ENCODE measurements at regions not wholly inside any gene's neighbourhood (a gene's known extent, or its start where the extent isn't known, plus 50 kb on each side); places are given as distances from the start of the nearest gene placed in this dataset.

DNA sequence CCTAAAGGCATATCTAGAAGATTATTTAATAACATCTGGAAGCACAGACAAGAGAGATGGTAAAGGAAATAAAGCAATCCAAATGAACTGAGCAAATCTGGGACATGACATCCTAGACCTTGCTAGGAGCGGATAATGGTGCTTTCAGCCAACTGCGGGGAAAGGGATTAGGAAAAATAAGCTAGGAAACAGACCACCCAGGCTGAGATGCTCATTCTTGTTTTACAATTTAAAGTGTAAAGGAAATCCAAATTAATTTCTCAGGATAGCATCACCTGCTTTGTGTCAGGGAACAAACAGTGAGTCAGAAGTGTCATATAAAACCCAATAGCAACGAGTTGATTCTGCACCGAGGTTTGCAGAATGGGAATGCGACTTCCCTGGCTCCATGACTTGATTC, 112.5 kb upstream of the CXCR4 start (continued):
- TF ChIP-seq, protein P1, sequence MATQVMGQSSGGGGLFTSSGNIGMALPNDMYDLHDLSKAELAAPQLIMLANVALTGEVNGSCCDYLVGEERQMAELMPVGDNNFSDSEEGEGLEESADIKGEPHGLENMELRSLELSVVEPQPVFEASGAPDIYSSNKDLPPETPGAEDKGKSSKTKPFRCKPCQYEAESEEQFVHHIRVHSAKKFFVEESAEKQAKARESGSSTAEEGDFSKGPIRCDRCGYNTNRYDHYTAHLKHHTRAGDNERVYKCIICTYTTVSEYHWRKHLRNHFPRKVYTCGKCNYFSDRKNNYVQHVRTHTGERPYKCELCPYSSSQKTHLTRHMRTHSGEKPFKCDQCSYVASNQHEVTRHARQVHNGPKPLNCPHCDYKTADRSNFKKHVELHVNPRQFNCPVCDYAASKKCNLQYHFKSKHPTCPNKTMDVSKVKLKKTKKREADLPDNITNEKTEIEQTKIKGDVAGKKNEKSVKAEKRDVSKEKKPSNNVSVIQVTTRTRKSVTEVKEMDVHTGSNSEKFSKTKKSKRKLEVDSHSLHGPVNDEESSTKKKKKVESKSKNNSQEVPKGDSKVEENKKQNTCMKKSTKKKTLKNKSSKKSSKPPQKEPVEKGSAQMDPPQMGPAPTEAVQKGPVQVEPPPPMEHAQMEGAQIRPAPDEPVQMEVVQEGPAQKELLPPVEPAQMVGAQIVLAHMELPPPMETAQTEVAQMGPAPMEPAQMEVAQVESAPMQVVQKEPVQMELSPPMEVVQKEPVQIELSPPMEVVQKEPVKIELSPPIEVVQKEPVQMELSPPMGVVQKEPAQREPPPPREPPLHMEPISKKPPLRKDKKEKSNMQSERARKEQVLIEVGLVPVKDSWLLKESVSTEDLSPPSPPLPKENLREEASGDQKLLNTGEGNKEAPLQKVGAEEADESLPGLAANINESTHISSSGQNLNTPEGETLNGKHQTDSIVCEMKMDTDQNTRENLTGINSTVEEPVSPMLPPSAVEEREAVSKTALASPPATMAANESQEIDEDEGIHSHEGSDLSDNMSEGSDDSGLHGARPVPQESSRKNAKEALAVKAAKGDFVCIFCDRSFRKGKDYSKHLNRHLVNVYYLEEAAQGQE (IDR thresholded peaks at IDR 0.05; ENCODE audit: low read depth, low read length): no peak
- TF ChIP-seq ZBTB33 (IDR thresholded peaks at IDR 0.05; ENCODE audit: borderline replicate concordance, low read depth) (no peak), SIN3A (IDR thresholded peaks at IDR 0.05; ENCODE audit: borderline replicate concordance, low read depth, low read length) (no peak), CHD2 (IDR thresholded peaks at IDR 0.05; ENCODE audit: low read length, partially characterized antibody) (no peak)

DNA sequence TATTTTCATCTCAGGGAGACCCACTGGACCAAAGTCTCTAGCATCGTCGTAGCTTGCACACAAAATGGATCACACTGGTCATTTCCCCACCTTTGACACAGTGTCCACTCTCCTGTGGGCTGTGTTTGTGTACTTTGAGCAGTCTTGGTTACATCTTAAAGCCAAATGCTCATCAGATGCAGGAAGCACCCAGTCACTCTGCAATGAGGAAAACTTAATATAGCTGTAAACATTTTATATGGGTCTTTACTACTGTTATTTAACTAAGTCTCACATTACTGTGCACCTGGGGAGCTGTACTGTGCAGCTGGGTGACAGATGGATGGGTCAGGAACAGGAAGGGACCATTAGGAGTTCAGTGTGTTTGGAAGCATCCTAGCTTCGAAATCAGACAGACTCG, 109.0 kb upstream of the CXCR4 start:
- WGBS (ENCODE audit: low lambda C conversion rate): 26% methylated on average over 4 of the region's 4 CpGs
- Histone ChIP-seq H3K4me1 (ENCODE audit: control insufficient read depth in 1 of 2, insufficient read depth in 2 of 2, low read depth in 1 of 2, low read length in 1 of 2) (no peaks in the 10 kb centered on the region; a peak in 1 of 4 replicates), H3K27me3 (ENCODE audit: insufficient read depth) (no peaks in the 10 kb centered on the region), H3K9ac (no peak overlapping the region), H4K20me1 (ENCODE audit: insufficient read depth) (no peaks in the 10 kb centered on the region), H3K4me3 (ENCODE audit: low read depth in 2 of 2, low read length in 1 of 2) (no peak overlapping the region), H3K36me3 (replicated peaks in 1 of 2; ENCODE audit: control insufficient read depth in 1 of 2, insufficient read depth in 2 of 2, low read length in 1 of 2) (no peaks in the 10 kb centered on the region), H3K9me2 (no peaks in the 10 kb centered on the region), H3K4me2 (no peak overlapping the region), H2AFZ (ENCODE audit: low read depth) (no peak overlapping the region), H3F3A (replicated peaks; ENCODE audit: insufficient read depth) (no peaks in the 10 kb centered on the region), H3K79me2 (ENCODE audit: insufficient read depth) (no peaks in the 10 kb centered on the region), H3K9me3 (no peaks in the 10 kb centered on the region), H3K27ac (ENCODE audit: low read depth in 2 of 2, low read length in 1 of 2) (no peak overlapping the region)
- TF ChIP-seq EZH2phosphoT487 (IDR thresholded peaks at IDR 0.05; ENCODE audit: borderline replicate concordance, low read depth) (no peak), TAF1 (IDR thresholded peaks at IDR 0.05; ENCODE audit: borderline replicate concordance, low read depth, low read length) (no peak)
- ChIA-PET CTCF (interaction anchor here (1.9 kb wide), 1 partner anchor 10 kb away, joined by 9 read pairs; no protein-coding TSS in a partner anchor), POLR2A (no interaction called here)
- DNase-seq: no peak

GRCh38 chr2:136225950-136226835, 108.2 kb upstream of the CXCR4 start:
- no peaks in the 10 kb centered on the region for H3K79me2 ChIP-seq (ENCODE audit: insufficient read depth)
- no peak overlapping the region for H3K9ac ChIP-seq
- H3K4me3 ChIP-seq (ENCODE audit: low read depth in 2 of 2, low read length in 1 of 2): no peak overlapping the region
- ChIA-PET POLR2A (no interaction called here), CTCF (interaction anchor here (1.9 kb wide), 1 partner anchor 11 kb away, joined by 9 read pairs; no protein-coding TSS in a partner anchor)
- H4K20me1 ChIP-seq (ENCODE audit: insufficient read depth): no peaks in the 10 kb centered on the region
- no peaks in the 10 kb centered on the region; a peak in 1 of 4 replicates for H3K4me1 ChIP-seq (ENCODE audit: control insufficient read depth in 1 of 2, insufficient read depth in 2 of 2, low read depth in 1 of 2, low read length in 1 of 2)
- H3F3A ChIP-seq (replicated peaks; ENCODE audit: insufficient read depth): no peaks in the 10 kb centered on the region
- H2AFZ ChIP-seq (ENCODE audit: low read depth): no peak overlapping the region
- TF ChIP-seq TAF1 (IDR thresholded peaks at IDR 0.05; ENCODE audit: borderline replicate concordance, low read depth, low read length) (no peak), RFX5 (IDR thresholded peaks at IDR 0.05; ENCODE audit: low read length) (no peak), SMC3 (IDR thresholded peaks at IDR 0.05; ENCODE audit: low read depth, low read length) (no peak)
- H3K4me2 ChIP-seq: no peak overlapping the region
- no peaks in the 10 kb centered on the region for H3K9me3 ChIP-seq
- no peaks in the 10 kb centered on the region for H3K36me3 ChIP-seq (replicated peaks in 1 of 2; ENCODE audit: control insufficient read depth in 1 of 2, insufficient read depth in 2 of 2, low read length in 1 of 2)
- no peak for DNase-seq
- no peak overlapping the region for H3K27ac ChIP-seq (ENCODE audit: low read depth in 2 of 2, low read length in 1 of 2)
- 30% methylated on average over 7 of the region's 7 CpGs for WGBS (ENCODE audit: low lambda C conversion rate)
- H3K9me2 ChIP-seq: no peaks in the 10 kb centered on the region
- no peaks in the 10 kb centered on the region for H3K27me3 ChIP-seq (ENCODE audit: insufficient read depth)
